ENCODE measurements at regions not wholly inside any gene's neighbourhood (a gene's known extent, or its start where the extent isn't known, plus 50 kb on each side); places are given as distances from the start of the nearest gene placed in this dataset.

- no peak for TF ChIP-seq CHD7 (IDR thresholded peaks at IDR 0.05; ENCODE audit: insufficient replicate concordance, low read length)
- TF ChIP-seq RXRA (IDR thresholded peaks at IDR 0.05; ENCODE audit: insufficient read depth, low read depth, low read length): no peak
- TF ChIP-seq SAP30 (IDR thresholded peaks at IDR 0.05; ENCODE audit: insufficient read depth, insufficient replicate concordance, low read length): no peak
- no peak for TF ChIP-seq KDM1A (IDR thresholded peaks at IDR 0.05; ENCODE audit: borderline replicate concordance, low read length)
- no peak for TF ChIP-seq BACH1 (IDR thresholded peaks at IDR 0.05; ENCODE audit: low read length)
These were observed 1211.2 kb upstream of the SORCS1 start (continued) for GRCh38 chr10:108375691-108376090.
